K562 (cell line): ENCODE measurements at regions not wholly inside any gene's neighbourhood (a gene's known extent, or its start where the extent isn't known, plus 50 kb on each side); places are given as distances from the start of the nearest gene placed in this dataset.

Experiments
- ATAC-seq: fragments of 200-7000 bp; cut with Tn5 transposase; 3 replicates; pipeline ENCODE4 v1.9.1; 2020; ENCODE audit warnings: moderate library complexity
- BruUV-seq: library from RNA; stranded (reverse); fragments of 400-500 nt; replicated peaks from 2 replicates; lab custom pipeline; 2021; lab: Mats Ljungman, UMichigan
- CTCF ChIA-PET: fragments of 300-600 bp; formaldehyde crosslinking; extraction: SDS; loops from one replicate; lab custom pipeline; 2021; ENCODE audit warnings: low intra/inter-chr PET ratio; lab: Yijun Ruan, JAX
- POLR2A ChIA-PET: fragments of 300-600, 350-650 bp; sonication (Branson Sonifier 250); formaldehyde crosslinking; extraction: SDS; loops from one replicate; lab custom pipeline; 2021; ENCODE audit warnings: antibody characterized with exemption, inconsistent platforms; lab: Yijun Ruan, JAX
- DNase-seq, 4 experiments: peaks; one replicate each; pipeline versions ENCODE4 v3.0.0 to v3.0.0-alpha.2; 2011 to 2018; ENCODE audit warnings: low spot score in 3 of 4, mixed read lengths in 3 of 4; ENCODE audit errors: extremely low read depth in 1 of 4
- FAIRE-seq: peaks from 2 replicates; lab custom pipeline; 2011; peaks lifted over from hg19 to GRCh38; lab: Jason Lieb, UNC
- H2AFZ ChIP-seq: 2 replicates; pipeline ENCODE4 v1.6.0; 2011; ENCODE audit warnings: low read depth, low read length, control low read depth, inconsistent platforms
- H3K27ac ChIP-seq: fragments of 200-600 bp; 3 replicates; pipeline ENCODE4 v1.8.0; 2011; ENCODE audit warnings: low read depth, mild to moderate bottlenecking, control low read depth, inconsistent platforms, low read length, moderate library complexity, mixed read lengths; ENCODE audit errors: extremely low read depth
- H3K27me3 ChIP-seq, 2 experiments: fragments of 300-600 bp in 1 of 2; 2 replicates in 1 of 2; 3 replicates in 1 of 2; pipeline versions ENCODE4 v1.6.0 to v1.8.0; 2011; ENCODE audit warnings: inconsistent platforms in 2 of 2, low read length in 2 of 2, mild to moderate bottlenecking in 1 of 2, mixed read lengths in 1 of 2, moderate library complexity in 1 of 2; ENCODE audit not compliant: control insufficient read depth in 2 of 2, insufficient read depth in 2 of 2
- H3K36me3 ChIP-seq: fragments of 300-600 bp; 3 replicates; pipeline ENCODE4 v1.8.0; 2011; ENCODE audit warnings: mild to moderate bottlenecking, low read length, inconsistent platforms; ENCODE audit not compliant: control insufficient read depth, insufficient read depth
- H3K4me1 ChIP-seq, 2 experiments: fragments of 200-600 bp in 1 of 2; replicated peaks in 1 of 2; 2 replicates in 1 of 2; 3 replicates in 1 of 2; pipeline versions ENCODE4 v1.5.1 to v1.8.0; 2011; ENCODE audit warnings: inconsistent platforms in 2 of 2, low read length in 2 of 2, mild to moderate bottlenecking in 1 of 2, mixed read lengths in 1 of 2, moderate library complexity in 1 of 2; ENCODE audit not compliant: control insufficient read depth in 2 of 2, insufficient read depth in 2 of 2
- H3K4me2 ChIP-seq: 2 replicates; pipeline ENCODE4 v1.6.1; 2011; ENCODE audit warnings: low read length, control low read depth, inconsistent platforms, mixed read lengths; ENCODE audit not compliant: insufficient read depth
- H3K4me3 ChIP-seq: fragments of 200-600 bp; sonication (generic), shearing (Covaris generic); 2 replicates; pipeline ENCODE4 v1.5.1; 2016; ENCODE audit warnings: control low read depth, inconsistent platforms
- H3K79me2 ChIP-seq: fragments of 200-600 bp; 3 replicates; pipeline ENCODE4 v1.8.0; 2011; ENCODE audit warnings: low read length, inconsistent platforms; ENCODE audit not compliant: control insufficient read depth, insufficient read depth
- H3K9ac ChIP-seq, 2 experiments: 2 replicates each; pipeline versions ENCODE4 v1.6.0 to v1.6.1; 2011; ENCODE audit warnings: low read depth in 2 of 2, low read length in 2 of 2, control low read depth in 1 of 2, inconsistent platforms in 1 of 2, mild to moderate bottlenecking in 1 of 2, mixed read lengths in 1 of 2; ENCODE audit not compliant: insufficient read depth in 1 of 2
- H3K9me1 ChIP-seq: one replicate; pipeline ENCODE4 v1.6.0; 2011; ENCODE audit warnings: inconsistent platforms, mild to moderate bottlenecking, low read length, moderate library complexity; ENCODE audit not compliant: control insufficient read depth, insufficient read depth
- H3K9me3 ChIP-seq: replicated peaks from 2 replicates; pipeline ENCODE4 v1.5.1; 2011; ENCODE audit warnings: low read depth, low read length, inconsistent platforms; ENCODE audit not compliant: control insufficient read depth, insufficient read depth
- H4K20me1 ChIP-seq: replicated peaks from 2 replicates; pipeline ENCODE4 v1.6.1; 2011; ENCODE audit warnings: low read length, inconsistent platforms, mixed read lengths; ENCODE audit not compliant: control insufficient read depth, insufficient read depth
- C11orf30 ChIP-seq: fragments of 450-650 bp; IDR thresholded peaks from 2 replicates; pipeline ENCODE4 v1.6.1; 2016; ENCODE audit warnings: low read depth, mild to moderate bottlenecking
- CHD2 ChIP-seq: IDR thresholded peaks from 2 replicates; pipeline ENCODE4 v1.6.1; 2011; ENCODE audit warnings: low read depth, low read length
- MAFF ChIP-seq: IDR thresholded peaks from 2 replicates; pipeline ENCODE4 v1.6.1; 2012; ENCODE audit warnings: low read length, improper control_type of control experiment
- MAFG ChIP-seq: fragments of 450-650 bp; conservative IDR thresholded peaks from 2 replicates; pipeline ENCODE4 v1.6.1; 2016; ENCODE audit warnings: missing genetic modification characterization, missing compliant biosample characterization
- MAFK ChIP-seq: IDR thresholded peaks from 2 replicates; pipeline ENCODE4 v1.6.1; 2011; ENCODE audit warnings: low read length, improper control_type of control experiment
- ZNF316 ChIP-seq: fragments of 450-650 bp; IDR thresholded peaks from 2 replicates; pipeline ENCODE4 v1.6.1; 2016
- ZNF695 ChIP-seq: fragments of 450-650 bp; formaldehyde crosslinking; IDR thresholded peaks from 2 replicates; pipeline ENCODE4 v1.4.0; 2020; ENCODE audit warnings: mild to moderate bottlenecking, moderate library complexity
- in situ Hi-C: fragments of 300-500 bp; cut with MboI; formaldehyde crosslinking; loops from 4 replicates; pipeline ENCODE4 v1.15.0; 2018; ENCODE audit warnings: inconsistent platforms, mixed read lengths
- intact Hi-C: fragments of 100-400 bp; cut with micrococcal nuclease; formaldehyde crosslinking; loops from 2 replicates; pipeline ENCODE4 v1.14.2; 2022

- Histone ChIP-seq H3K9me1 (no peaks in the 10 kb centered on the region), H3K9me3 (no peaks in the 10 kb centered on the region), H3K27me3 (no peaks in the 10 kb centered on the region), H4K20me1 (no peaks in the 10 kb centered on the region), H2AFZ (no peak overlapping the region), H3K27ac (no peak overlapping the region), H3K79me2 (no peaks in the 10 kb centered on the region), H3K36me3 (no peaks in the 10 kb centered on the region), H3K4me2 (no peak overlapping the region), H3K4me3 (no peak overlapping the region)
- intact Hi-C loops: no loop called here
- FAIRE-seq (no peak), ATAC-seq (no peak), DNase-seq (no peak)
- POLR2A ChIA-PET: interaction anchor here (1.0 kb wide), 1 partner anchor 8 kb away, joined by 3 read pairs; no protein-coding TSS in a partner anchor
- TF ChIP-seq ZNF695 (CRISPR knock-in tag) (no peak), MAFK (peak; percentile 98), C11orf30 (peak; percentile 92), MAFF (peak; percentile 98), CHD2 (no peak), ZNF316 (peak; percentile 96), MAFG (peak; percentile 93)
- TF ChIP-seq, all 486 proteins: peak for 5
- Histone ChIP-seq H3K4me1 (no peaks in the 10 kb centered on the region), H3K9ac (no peak overlapping the region)
- CTCF ChIA-PET: no interaction called here
- BruUV-seq: no TSS peak
- in situ Hi-C loops: no loop called here
These were observed 232.0 kb upstream of the DCN start for GRCh38 chr12:91414636-91415035.
